Astrocyte of the spinal cord (primary cell): ENCODE measurements at regions not wholly inside any gene's neighbourhood (a gene's known extent, or its start where the extent isn't known, plus 50 kb on each side); places are given as distances from the start of the nearest gene placed in this dataset.

Experiments
- DNase-seq: peaks from one replicate; pipeline ENCODE4 v3.0.0; 2011; ENCODE audit warnings: low read depth, low spot score
- H3K4me3 ChIP-seq: 2 replicates; pipeline ENCODE4 v1.5.1; 2011; ENCODE audit warnings: low read depth, mild to moderate bottlenecking, low read length, moderate library complexity
- CTCF ChIP-seq: IDR thresholded peaks from 2 replicates; pipeline ENCODE4 v1.5.1; 2012; ENCODE audit warnings: low read depth, mild to moderate bottlenecking, low read length, inconsistent platforms
- in situ Hi-C: cut with HindIII; loops from 2 replicates; pipeline ENCODE4 v1.10.0; 2017; ENCODE audit warnings: low sequenced_read_pairs

DNA sequence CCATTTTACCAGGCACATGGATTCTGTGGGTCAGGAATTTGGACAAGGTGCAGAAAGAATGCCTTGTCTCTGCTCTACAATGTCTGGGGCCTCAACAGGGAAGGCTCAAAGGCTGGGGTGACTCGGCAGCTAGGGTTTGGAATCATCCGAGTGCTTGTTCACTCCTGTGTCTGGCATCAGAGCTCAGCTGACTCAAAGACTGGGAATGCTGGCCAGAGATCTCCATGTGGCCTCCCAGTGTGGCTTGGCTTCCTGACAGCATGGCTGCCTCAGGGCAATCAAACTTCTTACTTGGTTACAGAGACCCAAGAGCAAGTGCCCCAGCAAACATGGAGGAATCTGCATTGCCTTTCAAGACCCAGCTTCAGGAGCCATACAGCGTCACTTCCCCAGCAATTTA lies 110.5 kb downstream of the TOMM20 start:
- no peak for TF ChIP-seq CTCF
- in situ Hi-C loops: no loop called here
- no peak overlapping the region for H3K4me3 ChIP-seq
- DNase-seq: peak; percentile 98

DNA sequence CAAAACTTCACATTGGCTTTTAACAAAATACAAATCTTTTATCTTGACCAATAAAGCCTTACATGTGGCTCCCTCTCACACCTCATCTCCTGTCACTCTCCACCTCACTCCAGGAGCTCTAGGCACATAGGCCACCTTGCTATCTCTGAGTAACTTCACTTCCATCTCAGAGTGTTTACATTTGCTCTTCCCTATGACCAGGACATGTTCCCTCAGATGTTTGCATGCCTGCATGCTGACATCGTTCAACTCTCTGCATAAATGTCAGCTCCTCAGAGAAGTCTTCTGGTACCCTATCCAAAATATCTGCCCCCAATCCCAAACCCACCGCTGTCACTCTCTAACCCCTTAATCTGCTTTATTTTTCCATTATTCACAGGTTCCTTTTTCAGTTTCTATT lies 110.9 kb downstream of the TOMM20 start:
- TF ChIP-seq CTCF: no peak
- in situ Hi-C loops: no loop called here
- H3K4me3 ChIP-seq: no peak overlapping the region
- peak; percentile 22 for DNase-seq

- no peak for DNase-seq
- no peak for TF ChIP-seq CTCF
- in situ Hi-C loops: no loop called here
Observed at GRCh38 chr1:235017191-235017590, 111.4 kb downstream of the TOMM20 start.

GRCh38 chr1:235015291-235015985 lies 113.2 kb downstream of the TOMM20 start:
- in situ Hi-C loops: no loop called here
- TF ChIP-seq CTCF: no peak
- no peak overlapping the region for H3K4me3 ChIP-seq
- DNase-seq: no peak

More at GRCh38 chr1:235017191-235017590, 111.4 kb downstream of the TOMM20 start:
- H3K4me3 ChIP-seq: no peak overlapping the region

- DNase-seq: no peak
- no peak overlapping the region for H3K4me3 ChIP-seq
- TF ChIP-seq CTCF: no peak
- in situ Hi-C loops: no loop called here
Observed at GRCh38 chr1:235014756-235015155, 113.9 kb downstream of the TOMM20 start.

DNA sequence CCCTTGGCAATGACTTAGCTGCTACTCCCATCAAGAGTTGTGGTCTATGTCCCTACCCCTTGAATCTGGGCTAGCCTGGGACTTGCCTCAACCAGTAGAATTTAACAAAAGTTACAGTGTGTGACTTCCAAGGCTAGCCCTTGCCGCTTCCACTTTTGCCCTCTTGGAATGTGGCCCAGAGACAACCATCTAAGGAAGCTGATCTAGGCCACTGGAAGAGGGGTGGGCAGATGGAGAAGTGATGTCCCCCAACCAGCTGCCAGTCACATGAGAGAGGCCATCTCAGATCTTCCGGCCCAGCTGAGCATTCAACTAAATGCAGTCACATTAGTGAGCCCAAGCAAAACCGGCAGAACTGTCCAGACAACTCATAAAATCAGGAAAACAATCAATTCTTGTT lies 115.1 kb downstream of the TOMM20 start:
- no peak for DNase-seq
- no peak overlapping the region for H3K4me3 ChIP-seq
- no peak for TF ChIP-seq CTCF
- in situ Hi-C loops: no loop called here
